Activated naive CD8-positive, alpha-beta T cell treated with anti-CD3 and anti-CD28 coated beads, Interleukin-2, amount 50 U/mL, for 24 hours (primary cell): ENCODE measurements at regions not wholly inside any gene's neighbourhood (a gene's known extent, or its start where the extent isn't known, plus 50 kb on each side); places are given as distances from the start of the nearest gene placed in this dataset.

Experiments
- ATAC-seq: fragments of 150-1000 bp; cut with Tn5 transposase; one replicate; pipeline ENCODE4 v1.10.0; 2021
- DNase-seq: peaks from one replicate; pipeline ENCODE4 v3.0.0; 2021
- H3K27ac Mint-ChIP-seq: one replicate; pipeline ENCODE4 v1.8.0; 2021; ENCODE audit warnings: mild to moderate bottlenecking, mixed read lengths
- H3K27me3 Mint-ChIP-seq: one replicate; pipeline ENCODE4 v1.8.0; 2021; ENCODE audit warnings: mixed read lengths
- H3K36me3 Mint-ChIP-seq: one replicate; pipeline ENCODE4 v1.8.0; 2021; ENCODE audit warnings: low read depth, mixed read lengths
- H3K4me1 Mint-ChIP-seq: one replicate; pipeline ENCODE4 v1.8.0; 2021; ENCODE audit warnings: mixed read lengths
- H3K4me3 Mint-ChIP-seq: one replicate; pipeline ENCODE4 v1.8.0; 2021; ENCODE audit warnings: mild to moderate bottlenecking, moderate library complexity, mixed read lengths
- H3K9me3 Mint-ChIP-seq: one replicate; pipeline ENCODE4 v1.8.0; 2021; ENCODE audit warnings: mixed read lengths

GRCh38 chr6:84362193-84362821, 134.9 kb upstream of the CEP162 start:
- Mint-ChIP-seq H3K27ac (no peak overlapping the region), H3K4me1 (no peaks in the 10 kb centered on the region), H3K27me3 (no peaks in the 10 kb centered on the region), H3K9me3 (no peaks in the 10 kb centered on the region), H3K4me3 (no peak overlapping the region), H3K36me3 (no peaks in the 10 kb centered on the region)
- ATAC-seq (no peak), DNase-seq (no peak)

DNA sequence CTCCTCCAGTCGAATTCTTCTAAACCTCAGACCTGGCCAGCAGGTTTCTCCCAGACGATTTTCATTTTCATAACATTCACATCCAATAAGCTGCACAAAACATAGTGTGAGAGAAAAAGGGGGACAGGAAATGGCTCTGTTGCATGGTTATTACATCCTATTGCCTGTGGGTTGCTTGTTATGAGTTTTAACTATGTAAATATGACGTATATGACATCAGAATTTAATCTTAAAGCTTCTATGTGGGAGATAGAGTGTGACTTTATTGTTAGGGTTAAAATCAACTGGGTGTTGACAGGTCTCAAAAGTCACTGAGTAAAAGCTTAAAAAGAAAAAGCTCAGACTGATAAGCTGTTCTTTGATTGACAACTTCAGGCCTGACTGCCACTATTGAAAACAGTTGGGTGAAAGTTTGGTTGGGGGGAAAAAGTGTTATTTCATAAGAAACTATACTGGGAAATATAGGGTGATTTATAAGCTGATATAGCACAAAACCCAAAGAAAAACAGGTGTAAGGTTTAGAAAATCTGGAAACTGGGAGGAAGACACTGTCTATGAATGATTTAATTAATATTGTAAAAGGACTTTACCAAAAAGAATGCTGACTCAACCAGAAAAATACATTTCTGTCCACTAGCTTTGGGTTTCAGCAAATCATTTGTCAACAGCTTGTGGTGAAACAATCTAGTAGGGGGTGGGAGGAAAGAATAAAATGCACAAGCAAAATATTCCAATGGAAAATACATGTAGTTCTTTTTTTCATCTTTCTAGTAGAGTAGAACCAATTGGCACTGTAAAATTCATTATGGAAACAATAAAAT, 134.1 kb upstream of the CEP162 start:
- Mint-ChIP-seq H3K27ac (no peak overlapping the region), H3K9me3 (no peaks in the 10 kb centered on the region), H3K36me3 (no peaks in the 10 kb centered on the region), H3K4me3 (no peak overlapping the region), H3K4me1 (no peaks in the 10 kb centered on the region), H3K27me3 (no peaks in the 10 kb centered on the region)
- no peak for DNase-seq
- no peak for ATAC-seq

DNA sequence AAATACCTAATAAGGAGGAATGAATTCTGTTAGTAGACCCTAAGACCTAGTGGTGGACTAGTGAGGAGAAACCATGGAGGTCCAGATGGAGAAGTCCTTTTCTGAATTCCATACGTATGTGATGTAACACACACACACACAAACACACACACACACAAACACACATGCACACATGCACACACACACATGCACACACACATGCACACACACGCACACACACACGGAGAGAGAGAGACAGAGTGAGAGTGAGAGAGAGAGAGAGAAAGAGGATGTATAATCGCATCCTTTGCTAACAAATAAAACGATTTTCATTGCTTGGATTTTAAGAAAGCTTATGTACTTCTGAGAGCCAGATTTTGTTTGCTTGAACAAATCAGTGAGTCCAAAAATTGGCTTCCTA, 132.6 kb upstream of the CEP162 start:
- Mint-ChIP-seq H3K4me1 (no peaks in the 10 kb centered on the region), H3K36me3 (no peaks in the 10 kb centered on the region), H3K27me3 (no peaks in the 10 kb centered on the region), H3K27ac (no peak overlapping the region), H3K4me3 (no peak overlapping the region), H3K9me3 (no peaks in the 10 kb centered on the region)
- no peak for ATAC-seq
- no peak for DNase-seq

GRCh38 chr6:84358581-84358980, 131.1 kb upstream of the CEP162 start:
- Mint-ChIP-seq H3K4me3 (no peak overlapping the region), H3K9me3 (no peaks in the 10 kb centered on the region), H3K27ac (no peak overlapping the region), H3K36me3 (no peaks in the 10 kb centered on the region), H3K27me3 (no peaks in the 10 kb centered on the region), H3K4me1 (no peaks in the 10 kb centered on the region)
- no peak for ATAC-seq
- DNase-seq, result no peak

- no peak overlapping the region for H3K4me3 Mint-ChIP-seq
- ATAC-seq (no peak), DNase-seq (no peak)
- no peak overlapping the region for H3K27ac Mint-ChIP-seq
- no peaks in the 10 kb centered on the region for H3K36me3 Mint-ChIP-seq
- no peaks in the 10 kb centered on the region for H3K4me1 Mint-ChIP-seq
- no peaks in the 10 kb centered on the region for H3K9me3 Mint-ChIP-seq
- H3K27me3 Mint-ChIP-seq, result no peaks in the 10 kb centered on the region
Measured at GRCh38 chr6:84357631-84358030, 130.2 kb upstream of the CEP162 start.

- Mint-ChIP-seq H3K4me1 (no peaks in the 10 kb centered on the region), H3K27ac (no peak overlapping the region), H3K4me3 (no peak overlapping the region), H3K9me3 (no peaks in the 10 kb centered on the region), H3K27me3 (no peaks in the 10 kb centered on the region), H3K36me3 (no peaks in the 10 kb centered on the region)
- ATAC-seq (no peak), DNase-seq (no peak)
Measured at GRCh38 chr6:84356907-84357306, 129.5 kb upstream of the CEP162 start.

GRCh38 chr6:84353459-84354423, 126.3 kb upstream of the CEP162 start:
- no peaks in the 10 kb centered on the region for H3K27me3 Mint-ChIP-seq
- H3K27ac Mint-ChIP-seq, result no peak overlapping the region
- H3K36me3 Mint-ChIP-seq, result no peaks in the 10 kb centered on the region
- H3K4me1 Mint-ChIP-seq, result no peaks in the 10 kb centered on the region
- DNase-seq (no peak), ATAC-seq (no peak)
- no peaks in the 10 kb centered on the region for H3K9me3 Mint-ChIP-seq
- no peak overlapping the region for H3K4me3 Mint-ChIP-seq

GRCh38 chr6:84350397-84350796, 123.0 kb upstream of the CEP162 start:
- ATAC-seq (no peak), DNase-seq (no peak)
- Mint-ChIP-seq H3K9me3 (no peaks in the 10 kb centered on the region), H3K4me1 (no peaks in the 10 kb centered on the region), H3K36me3 (no peaks in the 10 kb centered on the region), H3K27me3 (no peaks in the 10 kb centered on the region), H3K4me3 (no peak overlapping the region), H3K27ac (no peak overlapping the region)

GRCh38 chr6:84349542-84349941, 122.1 kb upstream of the CEP162 start:
- ATAC-seq (no peak), DNase-seq (no peak)
- H3K36me3 Mint-ChIP-seq, result no peaks in the 10 kb centered on the region
- no peaks in the 10 kb centered on the region for H3K9me3 Mint-ChIP-seq
- H3K4me1 Mint-ChIP-seq, result no peaks in the 10 kb centered on the region
- H3K4me3 Mint-ChIP-seq, result no peak overlapping the region
- no peak overlapping the region for H3K27ac Mint-ChIP-seq
- no peaks in the 10 kb centered on the region for H3K27me3 Mint-ChIP-seq

GRCh38 chr6:84348801-84349200, 121.4 kb upstream of the CEP162 start:
- no peaks in the 10 kb centered on the region for H3K9me3 Mint-ChIP-seq
- H3K36me3 Mint-ChIP-seq, result no peaks in the 10 kb centered on the region
- DNase-seq (no peak), ATAC-seq (no peak)
- no peaks in the 10 kb centered on the region for H3K27me3 Mint-ChIP-seq
- H3K27ac Mint-ChIP-seq, result no peak overlapping the region
- no peaks in the 10 kb centered on the region for H3K4me1 Mint-ChIP-seq
- no peak overlapping the region for H3K4me3 Mint-ChIP-seq

DNA sequence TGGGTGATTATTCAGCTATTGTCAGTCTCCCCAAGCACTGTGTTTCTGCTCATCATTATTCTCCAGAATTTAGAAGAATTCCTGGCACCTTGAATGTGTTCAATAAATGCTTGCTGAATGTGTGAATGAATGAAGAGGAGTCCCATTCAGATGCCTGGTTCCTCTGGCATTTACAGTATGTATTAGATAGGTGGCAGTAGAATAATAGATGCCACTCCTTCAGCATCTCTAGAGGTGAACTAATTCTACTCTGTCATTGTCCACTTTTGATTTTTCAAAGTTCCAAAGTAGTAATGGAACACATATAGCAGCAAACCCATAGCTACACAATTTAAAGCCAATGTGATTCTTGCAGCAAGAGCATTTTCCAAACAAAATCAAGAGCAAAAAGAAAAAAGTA, 118.9 kb upstream of the CEP162 start:
- DNase-seq (no peak), ATAC-seq (no peak)
- Mint-ChIP-seq H3K4me1 (no peaks in the 10 kb centered on the region), H3K9me3 (no peaks in the 10 kb centered on the region), H3K4me3 (no peak overlapping the region), H3K27me3 (no peaks in the 10 kb centered on the region), H3K36me3 (no peaks in the 10 kb centered on the region), H3K27ac (no peak overlapping the region)

GRCh38 chr6:84344005-84344404, 116.6 kb upstream of the CEP162 start:
- ATAC-seq (no peak), DNase-seq (no peak)
- no peak overlapping the region for H3K27ac Mint-ChIP-seq
- H3K4me3 Mint-ChIP-seq, result no peak overlapping the region
- H3K36me3 Mint-ChIP-seq, result no peaks in the 10 kb centered on the region
- H3K27me3 Mint-ChIP-seq, result no peaks in the 10 kb centered on the region
- peaks cover 8% of the 10 kb centered on the region for H3K9me3 Mint-ChIP-seq
- no peaks in the 10 kb centered on the region for H3K4me1 Mint-ChIP-seq

- Mint-ChIP-seq H3K27me3 (no peaks in the 10 kb centered on the region), H3K27ac (no peak overlapping the region), H3K4me1 (no peaks in the 10 kb centered on the region), H3K36me3 (no peaks in the 10 kb centered on the region), H3K4me3 (no peak overlapping the region), H3K9me3 (peaks cover 21% of the 10 kb centered on the region)
- no peak for ATAC-seq
- no peak for DNase-seq
Measured at GRCh38 chr6:84340422-84340821, 113.0 kb upstream of the CEP162 start.

- H3K9me3 Mint-ChIP-seq, result peaks cover 13% of the 10 kb centered on the region
- no peaks in the 10 kb centered on the region for H3K27me3 Mint-ChIP-seq
- H3K27ac Mint-ChIP-seq, result no peak overlapping the region
- H3K4me1 Mint-ChIP-seq, result no peaks in the 10 kb centered on the region
- no peak overlapping the region for H3K4me3 Mint-ChIP-seq
- H3K36me3 Mint-ChIP-seq, result no peaks in the 10 kb centered on the region
- no peak for DNase-seq
- no peak for ATAC-seq
Measured at GRCh38 chr6:84333842-84334241, 106.4 kb upstream of the CEP162 start.
